ENCODE measurements at regions not wholly inside any gene's neighbourhood (a gene's known extent, or its start where the extent isn't known, plus 50 kb on each side); places are given as distances from the start of the nearest gene placed in this dataset.
"Not testable (repeated sequence)": the region's sequence is repeated elsewhere in the genome, so short reads cannot be mapped to it uniquely, and the experiment has no call there.

DNA sequence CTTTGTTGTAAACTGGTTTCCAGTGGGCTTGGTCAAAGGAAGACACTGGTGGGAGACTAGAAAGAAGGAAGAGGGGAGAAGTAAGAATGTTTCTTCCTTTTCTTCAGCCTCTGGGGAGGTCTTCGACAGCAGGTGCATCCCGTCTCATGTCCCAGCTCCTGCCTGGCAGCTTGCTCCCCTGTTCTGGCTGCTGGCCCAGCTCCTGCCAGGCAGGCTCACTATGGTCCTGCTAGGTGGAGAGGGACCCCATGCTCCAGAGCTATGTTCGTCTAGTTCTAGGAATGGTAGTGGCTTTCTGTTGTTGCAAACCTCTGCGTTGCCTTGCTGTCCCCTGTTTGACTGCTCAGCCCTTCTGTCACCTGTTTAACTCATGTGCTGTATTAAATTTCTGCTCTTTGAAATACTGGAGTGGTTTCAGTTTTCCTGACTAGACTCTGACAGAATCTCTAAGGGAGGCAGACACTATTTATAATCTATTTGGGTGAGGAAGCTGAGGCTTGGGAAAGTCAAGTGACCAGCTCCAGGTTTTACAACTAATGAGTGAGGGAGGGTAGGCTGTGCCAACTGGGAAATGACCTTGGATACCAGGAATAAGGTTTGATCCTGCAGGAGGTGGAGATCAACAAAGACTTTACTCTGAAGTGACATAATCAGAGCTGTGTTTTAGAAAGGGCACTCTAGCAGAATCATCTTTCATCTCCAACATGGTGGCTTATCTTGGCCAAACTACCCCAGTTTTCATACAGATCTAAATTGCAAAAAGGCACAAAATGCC lies 94.7 kb upstream of the DDHD1 start:
- H4K20me1 ChIP-seq (ENCODE audit: insufficient read depth) = no peaks in the 10 kb centered on the region
- H3F3A ChIP-seq (ENCODE audit: insufficient read depth, low read depth) = no peaks in the 10 kb centered on the region
- no peaks in the 10 kb centered on the region for H3K4me1 ChIP-seq (replicated peaks; ENCODE audit: insufficient read depth)
- no peaks in the 10 kb centered on the region for H3K27me3 ChIP-seq (ENCODE audit: insufficient read depth, low read depth)
- H3K9me3 ChIP-seq (ENCODE audit: insufficient read depth, low read depth) = no peaks in the 10 kb centered on the region
- DNase-seq = no peak
- no peak overlapping the region for H3K4me3 ChIP-seq
- POLR2A ChIA-PET (ENCODE audit: unreplicated experiment) = no interaction called here
- no TSS peak for BruUV-seq (replicated peaks)
- CTCF ChIA-PET = no interaction called here
- no peak overlapping the region for H2AFZ ChIP-seq
- H3K79me2 ChIP-seq (ENCODE audit: low read depth) = no peaks in the 10 kb centered on the region
- H3K4me2 ChIP-seq = no peak overlapping the region
- no peak overlapping the region for H3K27ac ChIP-seq
- H3K9me2 ChIP-seq (ENCODE audit: insufficient read depth) = no peaks in the 10 kb centered on the region
- TF ChIP-seq EZH2 (IDR thresholded peaks at IDR 0.05; ENCODE audit: low read depth) = no peak
- TF ChIP-seq, protein P1, sequence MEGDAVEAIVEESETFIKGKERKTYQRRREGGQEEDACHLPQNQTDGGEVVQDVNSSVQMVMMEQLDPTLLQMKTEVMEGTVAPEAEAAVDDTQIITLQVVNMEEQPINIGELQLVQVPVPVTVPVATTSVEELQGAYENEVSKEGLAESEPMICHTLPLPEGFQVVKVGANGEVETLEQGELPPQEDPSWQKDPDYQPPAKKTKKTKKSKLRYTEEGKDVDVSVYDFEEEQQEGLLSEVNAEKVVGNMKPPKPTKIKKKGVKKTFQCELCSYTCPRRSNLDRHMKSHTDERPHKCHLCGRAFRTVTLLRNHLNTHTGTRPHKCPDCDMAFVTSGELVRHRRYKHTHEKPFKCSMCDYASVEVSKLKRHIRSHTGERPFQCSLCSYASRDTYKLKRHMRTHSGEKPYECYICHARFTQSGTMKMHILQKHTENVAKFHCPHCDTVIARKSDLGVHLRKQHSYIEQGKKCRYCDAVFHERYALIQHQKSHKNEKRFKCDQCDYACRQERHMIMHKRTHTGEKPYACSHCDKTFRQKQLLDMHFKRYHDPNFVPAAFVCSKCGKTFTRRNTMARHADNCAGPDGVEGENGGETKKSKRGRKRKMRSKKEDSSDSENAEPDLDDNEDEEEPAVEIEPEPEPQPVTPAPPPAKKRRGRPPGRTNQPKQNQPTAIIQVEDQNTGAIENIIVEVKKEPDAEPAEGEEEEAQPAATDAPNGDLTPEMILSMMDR (conservative IDR thresholded peaks at IDR 0.05) = no peak
- no peaks in the 10 kb centered on the region for H3K36me3 ChIP-seq (ENCODE audit: low read depth)
- intact Hi-C loops (cut with micrococcal nuclease; ENCODE audit: unreplicated experiment) = no loop called here

DNA sequence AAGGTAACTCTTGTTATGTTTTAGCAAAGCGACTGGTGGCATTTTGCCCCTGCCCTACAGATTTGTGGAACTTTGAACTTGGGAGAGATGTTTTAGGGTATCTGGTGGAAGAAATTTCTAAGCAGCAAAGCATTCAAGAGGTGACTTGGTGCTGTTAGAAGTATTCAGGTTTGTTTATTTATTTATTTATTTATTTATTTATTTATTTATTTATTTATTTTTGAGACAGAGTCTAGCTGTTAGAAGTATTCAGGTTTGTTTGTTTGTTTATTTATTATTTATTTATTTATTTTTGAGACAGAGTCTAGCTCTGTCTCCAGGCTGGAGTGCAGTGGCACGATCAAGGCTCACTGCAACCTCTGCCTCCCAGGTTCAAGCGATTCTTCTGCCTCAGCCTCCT lies 89.8 kb upstream of the DDHD1 start:
- BruUV-seq (replicated peaks); H4K20me1 ChIP-seq (ENCODE audit: insufficient read depth); DNase-seq; POLR2A ChIA-PET (ENCODE audit: unreplicated experiment); H3K9me3 ChIP-seq (ENCODE audit: insufficient read depth, low read depth); CTCF ChIA-PET; H3K36me3 ChIP-seq (ENCODE audit: low read depth); H3K79me2 ChIP-seq (ENCODE audit: low read depth); H3K4me1 ChIP-seq (replicated peaks; ENCODE audit: insufficient read depth); H3K27me3 ChIP-seq (ENCODE audit: insufficient read depth, low read depth); H2AFZ ChIP-seq; H3K9me2 ChIP-seq (ENCODE audit: insufficient read depth); H3K4me2 ChIP-seq; H3K4me3 ChIP-seq; H3K27ac ChIP-seq; intact Hi-C loops (cut with micrococcal nuclease; ENCODE audit: unreplicated experiment); H3F3A ChIP-seq (ENCODE audit: insufficient read depth, low read depth): not testable (repeated sequence)

DNA sequence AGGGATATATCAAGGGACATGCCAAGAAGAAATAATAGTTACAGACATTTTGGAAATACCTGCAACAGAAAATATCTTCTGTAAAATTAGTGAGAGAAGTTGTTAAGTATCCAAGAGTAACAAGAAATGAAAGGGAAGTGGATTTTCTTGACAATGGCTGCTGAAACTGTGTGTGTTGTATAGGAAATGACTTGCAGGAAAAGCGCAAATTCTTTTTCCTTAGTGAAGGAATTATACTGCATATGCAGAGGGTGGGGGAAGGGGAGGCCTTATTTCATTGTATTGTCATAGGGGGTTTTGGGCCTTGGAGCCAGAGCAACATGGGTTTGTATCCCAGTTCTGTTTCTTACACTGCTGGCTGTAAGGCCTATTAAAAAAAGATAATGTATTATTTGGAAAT lies 84.4 kb upstream of the DDHD1 start:
- H3K79me2 ChIP-seq (ENCODE audit: low read depth) = no peaks in the 10 kb centered on the region
- TF ChIP-seq, protein P1 (conservative IDR thresholded peaks at IDR 0.05) = no peak
- no peak for TF ChIP-seq EZH2 (IDR thresholded peaks at IDR 0.05; ENCODE audit: low read depth)
- H2AFZ ChIP-seq = no peak overlapping the region
- no TSS peak for BruUV-seq (replicated peaks)
- no peaks in the 10 kb centered on the region for H4K20me1 ChIP-seq (ENCODE audit: insufficient read depth)
- CTCF ChIA-PET = no interaction called here
- no peaks in the 10 kb centered on the region for H3F3A ChIP-seq (ENCODE audit: insufficient read depth, low read depth)
- H3K9me3 ChIP-seq (ENCODE audit: insufficient read depth, low read depth) = no peaks in the 10 kb centered on the region
- H3K9me2 ChIP-seq (ENCODE audit: insufficient read depth) = no peaks in the 10 kb centered on the region
- H3K4me1 ChIP-seq (replicated peaks; ENCODE audit: insufficient read depth) = no peaks in the 10 kb centered on the region
- H3K27ac ChIP-seq = no peak overlapping the region
- no peaks in the 10 kb centered on the region for H3K27me3 ChIP-seq (ENCODE audit: insufficient read depth, low read depth)
- H3K4me2 ChIP-seq = no peak overlapping the region
- no peaks in the 10 kb centered on the region for H3K36me3 ChIP-seq (ENCODE audit: low read depth)
- no peak for DNase-seq
- POLR2A ChIA-PET (ENCODE audit: unreplicated experiment) = interaction anchor here (0.6 kb wide), 1 partner anchor 334 kb away, joined by 3 read pairs; no protein-coding TSS in a partner anchor
- no peak overlapping the region for H3K4me3 ChIP-seq
- intact Hi-C loops (cut with micrococcal nuclease; ENCODE audit: unreplicated experiment) = no loop called here

DNA sequence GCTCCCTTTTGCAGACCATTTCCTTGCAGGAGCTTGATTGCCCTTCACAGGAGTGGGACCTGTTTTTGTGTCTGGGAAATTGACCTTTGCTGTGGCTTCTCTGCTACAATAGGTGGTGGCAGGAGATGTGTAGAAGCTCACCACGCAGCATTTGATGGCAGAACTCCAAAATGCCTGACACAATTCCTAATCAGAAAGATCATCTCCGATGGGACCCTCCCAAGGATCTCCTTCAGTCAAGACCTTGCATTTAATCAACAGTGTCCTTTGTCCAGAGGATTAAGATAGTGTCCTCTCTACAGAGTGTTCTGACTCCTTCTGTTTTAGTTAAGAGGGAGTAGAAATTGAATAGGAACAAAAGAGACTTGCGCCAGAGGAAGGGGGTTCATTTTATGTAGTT lies 83.6 kb upstream of the DDHD1 start:
- H3F3A ChIP-seq (ENCODE audit: insufficient read depth, low read depth) = no peaks in the 10 kb centered on the region
- intact Hi-C loops (cut with micrococcal nuclease; ENCODE audit: unreplicated experiment) = no loop called here
- BruUV-seq (replicated peaks) = no TSS peak

More for the DNA sequence above, 83.6 kb upstream of the DDHD1 start:
- CTCF ChIA-PET = interaction anchor here (0.6 kb wide), 1 partner anchor 189 kb away, joined by 7 read pairs; no protein-coding TSS in a partner anchor
- Histone ChIP-seq H3K4me3 (no peak overlapping the region), H3K9me3 (ENCODE audit: insufficient read depth, low read depth) (no peaks in the 10 kb centered on the region), H3K27me3 (ENCODE audit: insufficient read depth, low read depth) (no peaks in the 10 kb centered on the region), H3K4me1 (replicated peaks; ENCODE audit: insufficient read depth) (no peaks in the 10 kb centered on the region), H3K79me2 (ENCODE audit: low read depth) (no peaks in the 10 kb centered on the region), H3K27ac (no peak overlapping the region), H4K20me1 (ENCODE audit: insufficient read depth) (no peaks in the 10 kb centered on the region), H3K9me2 (ENCODE audit: insufficient read depth) (no peaks in the 10 kb centered on the region), H2AFZ (no peak overlapping the region), H3K36me3 (ENCODE audit: low read depth) (no peaks in the 10 kb centered on the region), H3K4me2 (no peak overlapping the region)
- no peak for TF ChIP-seq EZH2 (IDR thresholded peaks at IDR 0.05; ENCODE audit: low read depth)
- TF ChIP-seq, protein P1 (conservative IDR thresholded peaks at IDR 0.05) = no peak
- POLR2A ChIA-PET (ENCODE audit: unreplicated experiment) = no interaction called here
- DNase-seq = no peak
